K562 (cell line): ENCODE measurements at regions not wholly inside any gene's neighbourhood (a gene's known extent, or its start where the extent isn't known, plus 50 kb on each side); places are given as distances from the start of the nearest gene placed in this dataset.

ENCODE experiments used
- KDM1A ChIP-seq, 2 experiments: fragments of 450-650 bp; IDR thresholded peaks; 2 replicates each; pipeline ENCODE4 v1.6.1; 2016; ENCODE audit warnings: mild to moderate bottlenecking in 2 of 2
- MAFG ChIP-seq: fragments of 450-650 bp; conservative IDR thresholded peaks from 2 replicates; pipeline ENCODE4 v1.6.1; 2016; ENCODE audit warnings: missing genetic modification characterization, missing compliant biosample characterization
- MAZ ChIP-seq, 2 experiments: fragments of 450-650 bp in 1 of 2; sonication (generic) in 1 of 2; formaldehyde crosslinking; IDR thresholded peaks in 1 of 2; conservative IDR thresholded peaks in 1 of 2; 2 replicates each; pipeline versions ENCODE4 v1.4.0 to v1.5.0; 2020; ENCODE audit warnings: mild to moderate bottlenecking in 1 of 2, missing genetic modification reagents in 1 of 2
- MYC ChIP-seq, 2 experiments: fragments of 250-450 bp in 1 of 2; sonication (Bioruptor Pico) in 1 of 2; IDR thresholded peaks; 2 replicates each; pipeline versions ENCODE4 v1.5.1 to v1.6.1; 2012 to 2021; ENCODE audit warnings: low read depth in 2 of 2, borderline replicate concordance in 1 of 2, improper control_type of control experiment in 1 of 2, low read length in 1 of 2, mild to moderate bottlenecking in 1 of 2, moderate library complexity in 1 of 2
- NFRKB ChIP-seq: fragments of 450-650 bp; IDR thresholded peaks from 2 replicates; pipeline ENCODE4 v1.6.1; 2016; ENCODE audit warnings: low read depth
- NFYB ChIP-seq: IDR thresholded peaks from 2 replicates; pipeline ENCODE4 v1.6.1; 2011; ENCODE audit warnings: mild to moderate bottlenecking, moderate library complexity; ENCODE audit not compliant: insufficient read length; ENCODE audit errors: extremely low read depth
- NR1H2 ChIP-seq: sonication (generic); formaldehyde crosslinking; IDR thresholded peaks from 2 replicates; pipeline ENCODE4 v1.4.0; 2020; ENCODE audit warnings: mild to moderate bottlenecking, missing genetic modification reagents
- NRF1 ChIP-seq, 2 experiments: fragments of 450-650 bp; IDR thresholded peaks in 1 of 2; conservative IDR thresholded peaks in 1 of 2; 2 replicates each; pipeline ENCODE4 v1.6.1; 2014; ENCODE audit warnings: mild to moderate bottlenecking in 2 of 2
- RAD21 ChIP-seq, 2 experiments: fragments of 250-450 bp in 1 of 2; fragments of 450-650 bp in 1 of 2; sonication (Bioruptor Pico) in 1 of 2; formaldehyde crosslinking in 1 of 2; IDR thresholded peaks in 1 of 2; conservative IDR thresholded peaks in 1 of 2; 2 replicates each; pipeline versions ENCODE4 v1.4.0 to v1.8.0; 2020 to 2022; ENCODE audit warnings: mild to moderate bottlenecking in 2 of 2, moderate library complexity in 1 of 2
- RFX5 ChIP-seq: IDR thresholded peaks from 2 replicates; pipeline ENCODE4 v1.6.1; 2011; ENCODE audit warnings: low read depth, mild to moderate bottlenecking, improper control_type of control experiment, low read length
- TF ChIP-seq, protein P1 (sequence below): fragments of 450-650 bp; IDR thresholded peaks from 2 replicates; pipeline ENCODE4 v1.6.1; 2016; ENCODE audit warnings: antibody characterized with exemption
- TF ChIP-seq, protein P2 (sequence below), 3 experiments: IDR thresholded peaks in 2 of 3; conservative IDR thresholded peaks in 1 of 3; 2 replicates each; pipeline ENCODE4 v1.5.1; 2011 to 2012; ENCODE audit warnings: low read length in 3 of 3, mild to moderate bottlenecking in 3 of 3, control low read depth in 2 of 3, improper control_type of control experiment in 1 of 3, inconsistent platforms in 1 of 3, low read depth in 1 of 3, mixed read lengths in 1 of 3, moderate library complexity in 1 of 3; ENCODE audit not compliant: insufficient read depth in 2 of 3

DNA sequence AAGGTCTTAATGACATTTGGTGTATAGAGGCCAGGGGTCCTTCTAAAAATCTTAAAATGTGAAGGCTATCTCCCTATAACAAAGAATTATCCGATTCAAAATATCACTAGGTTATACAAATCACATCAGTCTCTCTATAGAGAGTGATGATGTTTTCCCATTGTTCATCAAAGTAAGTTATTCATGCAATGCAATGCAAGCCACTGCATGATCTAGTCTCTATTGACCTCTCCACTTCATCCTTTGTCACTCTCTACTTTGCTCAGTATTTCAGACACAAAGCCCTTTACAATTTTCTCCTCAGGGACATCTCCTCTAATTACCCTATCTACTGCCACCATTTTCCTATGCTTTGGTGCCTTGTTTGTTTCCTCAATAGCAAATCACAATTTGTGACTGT is 628.0 kb downstream of the HTR1B start:
- TF ChIP-seq, protein P1, sequence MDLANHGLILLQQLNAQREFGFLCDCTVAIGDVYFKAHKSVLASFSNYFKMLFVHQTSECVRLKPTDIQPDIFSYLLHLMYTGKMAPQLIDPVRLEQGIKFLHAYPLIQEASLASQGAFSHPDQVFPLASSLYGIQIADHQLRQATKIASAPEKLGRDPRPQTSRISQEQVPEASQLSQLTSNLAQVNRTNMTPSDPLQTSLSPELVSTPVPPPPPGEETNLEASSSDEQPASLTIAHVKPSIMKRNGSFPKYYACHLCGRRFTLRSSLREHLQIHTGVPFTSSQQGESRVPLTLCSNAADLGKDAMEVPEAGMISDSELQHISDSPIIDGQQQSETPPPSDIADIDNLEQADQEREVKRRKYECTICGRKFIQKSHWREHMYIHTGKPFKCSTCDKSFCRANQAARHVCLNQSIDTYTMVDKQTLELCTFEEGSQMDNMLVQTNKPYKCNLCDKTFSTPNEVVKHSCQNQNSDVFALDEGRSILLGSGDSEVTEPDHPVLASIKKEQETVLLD, result no peak
- no peak for TF ChIP-seq RAD21 (CRISPR knock-in tag; conservative IDR thresholded peaks at IDR 0.05 in 1 of 2, IDR thresholded peaks at IDR 0.05 in 1 of 2)
- TF ChIP-seq, protein P2, sequence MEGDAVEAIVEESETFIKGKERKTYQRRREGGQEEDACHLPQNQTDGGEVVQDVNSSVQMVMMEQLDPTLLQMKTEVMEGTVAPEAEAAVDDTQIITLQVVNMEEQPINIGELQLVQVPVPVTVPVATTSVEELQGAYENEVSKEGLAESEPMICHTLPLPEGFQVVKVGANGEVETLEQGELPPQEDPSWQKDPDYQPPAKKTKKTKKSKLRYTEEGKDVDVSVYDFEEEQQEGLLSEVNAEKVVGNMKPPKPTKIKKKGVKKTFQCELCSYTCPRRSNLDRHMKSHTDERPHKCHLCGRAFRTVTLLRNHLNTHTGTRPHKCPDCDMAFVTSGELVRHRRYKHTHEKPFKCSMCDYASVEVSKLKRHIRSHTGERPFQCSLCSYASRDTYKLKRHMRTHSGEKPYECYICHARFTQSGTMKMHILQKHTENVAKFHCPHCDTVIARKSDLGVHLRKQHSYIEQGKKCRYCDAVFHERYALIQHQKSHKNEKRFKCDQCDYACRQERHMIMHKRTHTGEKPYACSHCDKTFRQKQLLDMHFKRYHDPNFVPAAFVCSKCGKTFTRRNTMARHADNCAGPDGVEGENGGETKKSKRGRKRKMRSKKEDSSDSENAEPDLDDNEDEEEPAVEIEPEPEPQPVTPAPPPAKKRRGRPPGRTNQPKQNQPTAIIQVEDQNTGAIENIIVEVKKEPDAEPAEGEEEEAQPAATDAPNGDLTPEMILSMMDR (IDR thresholded peaks at IDR 0.05 in 2 of 3, conservative IDR thresholded peaks at IDR 0.05 in 1 of 3; ENCODE audit: insufficient read depth in 2 of 3, low read depth in 1 of 3, low read length in 3 of 3), result no peak
- TF ChIP-seq KDM1A (IDR thresholded peaks at IDR 0.05), result no peak
- TF ChIP-seq NR1H2 (CRISPR knock-in tag), result no peak
- no peak for TF ChIP-seq RFX5
- TF ChIP-seq MAZ (CRISPR knock-in tag; conservative IDR thresholded peaks at IDR 0.05 in 1 of 2, IDR thresholded peaks at IDR 0.05 in 1 of 2), result no peak
- no peak for TF ChIP-seq NFYB
- no peak for TF ChIP-seq MAFG (tag)
- no peak for TF ChIP-seq NFRKB
- no peak for TF ChIP-seq MYC (IDR thresholded peaks at IDR 0.05; ENCODE audit: low read depth, low read length)
- TF ChIP-seq MYC (CRISPR knock-in tag; IDR thresholded peaks at IDR 0.05; ENCODE audit: borderline replicate concordance, low read depth), result no peak
- TF ChIP-seq NRF1 (conservative IDR thresholded peaks at IDR 0.05 in 1 of 2, IDR thresholded peaks at IDR 0.05 in 1 of 2), result no peak
